ENCODE measurements at regions not wholly inside any gene's neighbourhood (a gene's known extent, or its start where the extent isn't known, plus 50 kb on each side); places are given as distances from the start of the nearest gene placed in this dataset.
A peak's percentile ranks its signal among the peaks of the same experiment; 100 is the strongest.

GRCh38 chr10:123570898-123571515 is 95.1 kb upstream of the GPR26 start:
- H3K9me3 ChIP-seq (ENCODE audit: control insufficient read depth, insufficient read depth, low read depth, low read length) = no peaks in the 10 kb centered on the region
- ChIA-PET CTCF (interaction anchor here (0.5 to 1.1 kb wide), 3 partner anchors 13 to 390 kb away, joined by 3 read pairs; no protein-coding TSS in a partner anchor), POLR2A (no interaction called here)
- no peaks in the 10 kb centered on the region for H3K4me1 ChIP-seq (ENCODE audit: control insufficient read depth, insufficient read depth, low read length)
- TF ChIP-seq ZEB2 (tag by site-specific recombination; IDR thresholded peaks at IDR 0.05) (no peak), GLI2 (tag by site-specific recombination; IDR thresholded peaks at IDR 0.05; ENCODE audit: borderline replicate concordance, low read depth) (no peak), ZNF707 (tag by site-specific recombination; IDR thresholded peaks at IDR 0.05) (no peak), ZNF266 (tag by site-specific recombination; IDR thresholded peaks at IDR 0.05; ENCODE audit: low read depth) (no peak), ZIC2 (tag by site-specific recombination; IDR thresholded peaks at IDR 0.05) (0 out of 2 replicates have a peak, but pooled peaks have one; percentile 14), ZNF768 (tag by site-specific recombination; IDR thresholded peaks at IDR 0.05) (no peak), GLIS1 (tag by site-specific recombination; IDR thresholded peaks at IDR 0.05) (no peak), ZNF221 (tag by site-specific recombination; IDR thresholded peaks at IDR 0.05; ENCODE audit: borderline replicate concordance) (no peak), GLI4 (tag by site-specific recombination; IDR thresholded peaks at IDR 0.05) (no peak), ZNF677 (tag by site-specific recombination; IDR thresholded peaks at IDR 0.05) (no peak), KLF1 (tag by site-specific recombination; IDR thresholded peaks at IDR 0.05) (no peak), ZXDB (tag by site-specific recombination; IDR thresholded peaks at IDR 0.05) (no peak), ZNF362 (tag by site-specific recombination; IDR thresholded peaks at IDR 0.05) (no peak), ZNF701 (tag by site-specific recombination; IDR thresholded peaks at IDR 0.05) (no peak), ZNF2 (tag by site-specific recombination; IDR thresholded peaks at IDR 0.05) (no peak), ZFHX2 (tag by site-specific recombination; conservative IDR thresholded peaks at IDR 0.05) (peak; percentile 59)
- TF ChIP-seq, protein P1, sequence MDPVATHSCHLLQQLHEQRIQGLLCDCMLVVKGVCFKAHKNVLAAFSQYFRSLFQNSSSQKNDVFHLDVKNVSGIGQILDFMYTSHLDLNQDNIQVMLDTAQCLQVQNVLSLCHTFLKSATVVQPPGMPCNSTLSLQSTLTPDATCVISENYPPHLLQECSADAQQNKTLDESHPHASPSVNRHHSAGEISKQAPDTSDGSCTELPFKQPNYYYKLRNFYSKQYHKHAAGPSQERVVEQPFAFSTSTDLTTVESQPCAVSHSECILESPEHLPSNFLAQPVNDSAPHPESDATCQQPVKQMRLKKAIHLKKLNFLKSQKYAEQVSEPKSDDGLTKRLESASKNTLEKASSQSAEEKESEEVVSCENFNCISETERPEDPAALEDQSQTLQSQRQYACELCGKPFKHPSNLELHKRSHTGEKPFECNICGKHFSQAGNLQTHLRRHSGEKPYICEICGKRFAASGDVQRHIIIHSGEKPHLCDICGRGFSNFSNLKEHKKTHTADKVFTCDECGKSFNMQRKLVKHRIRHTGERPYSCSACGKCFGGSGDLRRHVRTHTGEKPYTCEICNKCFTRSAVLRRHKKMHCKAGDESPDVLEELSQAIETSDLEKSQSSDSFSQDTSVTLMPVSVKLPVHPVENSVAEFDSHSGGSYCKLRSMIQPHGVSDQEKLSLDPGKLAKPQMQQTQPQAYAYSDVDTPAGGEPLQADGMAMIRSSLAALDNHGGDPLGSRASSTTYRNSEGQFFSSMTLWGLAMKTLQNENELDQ (tag by site-specific recombination; IDR thresholded peaks at IDR 0.05; ENCODE audit: low read depth) = no peak
- TF ChIP-seq, protein P2, sequence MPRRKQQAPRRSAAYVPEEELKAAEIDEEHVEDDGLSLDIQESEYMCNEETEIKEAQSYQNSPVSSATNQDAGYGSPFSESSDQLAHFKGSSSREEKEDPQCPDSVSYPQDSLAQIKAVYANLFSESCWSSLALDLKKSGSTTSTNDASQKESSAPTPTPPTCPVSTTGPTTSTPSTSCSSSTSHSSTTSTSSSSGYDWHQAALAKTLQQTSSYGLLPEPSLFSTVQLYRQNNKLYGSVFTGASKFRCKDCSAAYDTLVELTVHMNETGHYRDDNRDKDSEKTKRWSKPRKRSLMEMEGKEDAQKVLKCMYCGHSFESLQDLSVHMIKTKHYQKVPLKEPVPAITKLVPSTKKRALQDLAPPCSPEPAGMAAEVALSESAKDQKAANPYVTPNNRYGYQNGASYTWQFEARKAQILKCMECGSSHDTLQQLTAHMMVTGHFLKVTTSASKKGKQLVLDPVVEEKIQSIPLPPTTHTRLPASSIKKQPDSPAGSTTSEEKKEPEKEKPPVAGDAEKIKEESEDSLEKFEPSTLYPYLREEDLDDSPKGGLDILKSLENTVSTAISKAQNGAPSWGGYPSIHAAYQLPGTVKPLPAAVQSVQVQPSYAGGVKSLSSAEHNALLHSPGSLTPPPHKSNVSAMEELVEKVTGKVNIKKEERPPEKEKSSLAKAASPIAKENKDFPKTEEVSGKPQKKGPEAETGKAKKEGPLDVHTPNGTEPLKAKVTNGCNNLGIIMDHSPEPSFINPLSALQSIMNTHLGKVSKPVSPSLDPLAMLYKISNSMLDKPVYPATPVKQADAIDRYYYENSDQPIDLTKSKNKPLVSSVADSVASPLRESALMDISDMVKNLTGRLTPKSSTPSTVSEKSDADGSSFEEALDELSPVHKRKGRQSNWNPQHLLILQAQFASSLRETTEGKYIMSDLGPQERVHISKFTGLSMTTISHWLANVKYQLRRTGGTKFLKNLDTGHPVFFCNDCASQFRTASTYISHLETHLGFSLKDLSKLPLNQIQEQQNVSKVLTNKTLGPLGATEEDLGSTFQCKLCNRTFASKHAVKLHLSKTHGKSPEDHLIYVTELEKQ (tag by site-specific recombination; IDR thresholded peaks at IDR 0.05; ENCODE audit: borderline replicate concordance) = no peak
- H3K27ac ChIP-seq (ENCODE audit: extremely low read depth, low read depth, low read length) = no peak overlapping the region
- no peak overlapping the region for H3K4me3 ChIP-seq (ENCODE audit: low read depth, low read length)
- H3K36me3 ChIP-seq (ENCODE audit: control insufficient read depth in 2 of 2, insufficient read depth in 1 of 2, low read length in 2 of 2) = no peaks in the 10 kb centered on the region

DNA sequence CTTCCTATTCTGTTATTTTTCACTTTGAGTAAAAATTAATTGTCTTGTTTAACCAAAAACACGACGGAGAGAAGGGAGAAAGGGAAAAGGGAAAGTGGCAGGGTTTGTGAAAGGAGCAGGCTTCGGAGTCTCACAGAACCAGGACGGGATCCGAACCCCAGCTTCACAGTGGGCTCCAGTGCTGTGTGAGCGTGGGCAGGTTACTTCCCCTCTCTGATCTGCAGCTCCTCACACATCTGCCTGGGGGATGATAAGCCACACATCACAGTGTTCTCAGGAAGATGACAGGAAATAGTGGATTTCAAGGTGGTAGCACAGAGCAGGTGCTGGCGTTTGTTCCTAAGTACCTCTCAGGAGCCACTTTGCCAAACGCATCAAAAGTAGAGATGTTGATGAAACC is 94.2 kb upstream of the GPR26 start:
- POLR2A ChIA-PET = no interaction called here
- Histone ChIP-seq H3K4me3 (ENCODE audit: low read depth, low read length) (no peak overlapping the region), H3K27ac (ENCODE audit: extremely low read depth, low read depth, low read length) (no peak overlapping the region), H3K36me3 (ENCODE audit: control insufficient read depth in 2 of 2, insufficient read depth in 1 of 2, low read length in 2 of 2) (no peaks in the 10 kb centered on the region), H3K9me3 (ENCODE audit: control insufficient read depth, insufficient read depth, low read depth, low read length) (no peaks in the 10 kb centered on the region), H3K4me1 (ENCODE audit: control insufficient read depth, insufficient read depth, low read length) (no peaks in the 10 kb centered on the region)
- CTCF ChIA-PET = interaction anchor here (1.1 kb wide), 1 partner anchor 389 kb away, joined by 3 read pairs; no protein-coding TSS in a partner anchor
- TF ChIP-seq ATF2 (tag by site-specific recombination; IDR thresholded peaks at IDR 0.05; ENCODE audit: low read depth) = no peak
- TF ChIP-seq, protein P3, sequence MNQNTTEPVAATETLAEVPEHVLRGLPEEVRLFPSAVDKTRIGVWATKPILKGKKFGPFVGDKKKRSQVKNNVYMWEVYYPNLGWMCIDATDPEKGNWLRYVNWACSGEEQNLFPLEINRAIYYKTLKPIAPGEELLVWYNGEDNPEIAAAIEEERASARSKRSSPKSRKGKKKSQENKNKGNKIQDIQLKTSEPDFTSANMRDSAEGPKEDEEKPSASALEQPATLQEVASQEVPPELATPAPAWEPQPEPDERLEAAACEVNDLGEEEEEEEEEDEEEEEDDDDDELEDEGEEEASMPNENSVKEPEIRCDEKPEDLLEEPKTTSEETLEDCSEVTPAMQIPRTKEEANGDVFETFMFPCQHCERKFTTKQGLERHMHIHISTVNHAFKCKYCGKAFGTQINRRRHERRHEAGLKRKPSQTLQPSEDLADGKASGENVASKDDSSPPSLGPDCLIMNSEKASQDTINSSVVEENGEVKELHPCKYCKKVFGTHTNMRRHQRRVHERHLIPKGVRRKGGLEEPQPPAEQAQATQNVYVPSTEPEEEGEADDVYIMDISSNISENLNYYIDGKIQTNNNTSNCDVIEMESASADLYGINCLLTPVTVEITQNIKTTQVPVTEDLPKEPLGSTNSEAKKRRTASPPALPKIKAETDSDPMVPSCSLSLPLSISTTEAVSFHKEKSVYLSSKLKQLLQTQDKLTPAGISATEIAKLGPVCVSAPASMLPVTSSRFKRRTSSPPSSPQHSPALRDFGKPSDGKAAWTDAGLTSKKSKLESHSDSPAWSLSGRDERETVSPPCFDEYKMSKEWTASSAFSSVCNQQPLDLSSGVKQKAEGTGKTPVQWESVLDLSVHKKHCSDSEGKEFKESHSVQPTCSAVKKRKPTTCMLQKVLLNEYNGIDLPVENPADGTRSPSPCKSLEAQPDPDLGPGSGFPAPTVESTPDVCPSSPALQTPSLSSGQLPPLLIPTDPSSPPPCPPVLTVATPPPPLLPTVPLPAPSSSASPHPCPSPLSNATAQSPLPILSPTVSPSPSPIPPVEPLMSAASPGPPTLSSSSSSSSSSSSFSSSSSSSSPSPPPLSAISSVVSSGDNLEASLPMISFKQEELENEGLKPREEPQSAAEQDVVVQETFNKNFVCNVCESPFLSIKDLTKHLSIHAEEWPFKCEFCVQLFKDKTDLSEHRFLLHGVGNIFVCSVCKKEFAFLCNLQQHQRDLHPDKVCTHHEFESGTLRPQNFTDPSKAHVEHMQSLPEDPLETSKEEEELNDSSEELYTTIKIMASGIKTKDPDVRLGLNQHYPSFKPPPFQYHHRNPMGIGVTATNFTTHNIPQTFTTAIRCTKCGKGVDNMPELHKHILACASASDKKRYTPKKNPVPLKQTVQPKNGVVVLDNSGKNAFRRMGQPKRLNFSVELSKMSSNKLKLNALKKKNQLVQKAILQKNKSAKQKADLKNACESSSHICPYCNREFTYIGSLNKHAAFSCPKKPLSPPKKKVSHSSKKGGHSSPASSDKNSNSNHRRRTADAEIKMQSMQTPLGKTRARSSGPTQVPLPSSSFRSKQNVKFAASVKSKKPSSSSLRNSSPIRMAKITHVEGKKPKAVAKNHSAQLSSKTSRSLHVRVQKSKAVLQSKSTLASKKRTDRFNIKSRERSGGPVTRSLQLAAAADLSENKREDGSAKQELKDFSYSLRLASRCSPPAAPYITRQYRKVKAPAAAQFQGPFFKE (tag by site-specific recombination; IDR thresholded peaks at IDR 0.05; ENCODE audit: borderline replicate concordance) = no peak
- no peak for TF ChIP-seq ZNF214 (tag by site-specific recombination; IDR thresholded peaks at IDR 0.05; ENCODE audit: borderline replicate concordance)

All from HEK293 (cell line).